Sigmoid colon (tissue), 6 donors: ENCODE measurements at regions not wholly inside any gene's neighbourhood (a gene's known extent, or its start where the extent isn't known, plus 50 kb on each side); places are given as distances from the start of the nearest gene placed in this dataset.

Experiments
- DNase-seq: peaks from one replicate; pipeline ENCODE4 v3.0.0-alpha.2; 2019
- H3K27ac ChIP-seq, 4 donors: fragments of 200-600 bp; sonication (generic); one replicate each; pipeline ENCODE4 v1.5.1; 2016 to 2019; ENCODE audit warnings: mild to moderate bottlenecking in 1 of 4
- H3K27me3 ChIP-seq, 3 donors: fragments of 200-600 bp; sonication (generic); one replicate each; pipeline ENCODE4 v1.5.1; 2019; ENCODE audit warnings: mild to moderate bottlenecking in 1 of 3
- H3K36me3 ChIP-seq, 4 donors: fragments of 200-600 bp; sonication (generic); one replicate each; pipeline ENCODE4 v1.5.1; 2016 to 2019
- H3K4me1 ChIP-seq, 4 donors: fragments of 200-600 bp; sonication (generic); one replicate each; pipeline ENCODE4 v1.5.1; 2017 to 2019
- H3K4me3 ChIP-seq, 4 donors: fragments of 200-600 bp; sonication (generic); one replicate each; pipeline ENCODE4 v1.5.1; 2017 to 2019; ENCODE audit warnings: mild to moderate bottlenecking in 2 of 4, moderate library complexity in 1 of 4
- H3K9me3 ChIP-seq, 4 donors: fragments of 200-600 bp in 3 of 4; sonication (generic) in 3 of 4; one replicate each; pipeline versions ENCODE4 v1.5.1 to v1.6.1; 2013 to 2019
- CTCF ChIP-seq, 4 experiments: fragments of 450-650 bp in 3 of 4; fragments of 200-600 bp in 1 of 4; IDR thresholded peaks; one replicate each; pipeline ENCODE4 v1.5.1; 2016 to 2019; ENCODE audit warnings: antibody characterized with exemption in 4 of 4, mild to moderate bottlenecking in 3 of 4, moderate library complexity in 2 of 4
- EP300 ChIP-seq, 4 donors: sonication (generic); formaldehyde crosslinking; IDR thresholded peaks; one replicate each; pipeline ENCODE4 v1.6.1; 2017; ENCODE audit warnings: antibody characterized with exemption in 4 of 4
- POLR2A ChIP-seq, 2 donors: fragments of 450-650 bp; IDR thresholded peaks; one replicate each; pipeline ENCODE4 v1.6.1; 2016; ENCODE audit warnings: antibody characterized with exemption in 2 of 2, mild to moderate bottlenecking in 2 of 2, moderate library complexity in 2 of 2
- POLR2AphosphoS5 ChIP-seq, 4 donors: sonication (generic); formaldehyde crosslinking; IDR thresholded peaks; one replicate each; pipeline ENCODE4 v1.6.1; 2017; ENCODE audit warnings: antibody characterized with exemption in 4 of 4
- WGBS, 2 donors: extraction: QIAGEN DNeasy Blood & Tissue Kit; methylation state at CpG; one replicate each; pipeline ENCODE4 v1.1.7; 2013; 5-methylcytosine and 5-hydroxymethylcytosine counted together
- intact Hi-C: fragments of 100-400 bp; cut with DNase I; formaldehyde crosslinking; loops from one replicate; pipeline ENCODE4 v1.15.1; 2023
- donor health status: healthy with polysubstance abuse.
- donor health status: healthy.

GRCh38 chr13:53408306-53408705 lies 379.7 kb downstream of the OLFM4 start:
- H3K9me3 ChIP-seq, result no peaks in the 10 kb centered on the region
- H3K4me3 ChIP-seq, result no peak overlapping the region
- 88 to 90% methylated on average over 8 of the region's 8 CpGs for WGBS, 2 donors
- intact Hi-C loops, result no loop called here
- DNase-seq, result no peak
- no peaks in the 10 kb centered on the region for H3K27me3 ChIP-seq
- TF ChIP-seq EP300 (IDR thresholded peaks at IDR 0.05) (no peak), POLR2A (IDR thresholded peaks at IDR 0.05) (no peak), POLR2AphosphoS5 (IDR thresholded peaks at IDR 0.05) (no peak), CTCF (IDR thresholded peaks at IDR 0.05) (no peak)
- no peak overlapping the region for H3K27ac ChIP-seq
- H3K36me3 ChIP-seq, result no peaks in the 10 kb centered on the region
- no peaks in the 10 kb centered on the region for H3K4me1 ChIP-seq

DNA sequence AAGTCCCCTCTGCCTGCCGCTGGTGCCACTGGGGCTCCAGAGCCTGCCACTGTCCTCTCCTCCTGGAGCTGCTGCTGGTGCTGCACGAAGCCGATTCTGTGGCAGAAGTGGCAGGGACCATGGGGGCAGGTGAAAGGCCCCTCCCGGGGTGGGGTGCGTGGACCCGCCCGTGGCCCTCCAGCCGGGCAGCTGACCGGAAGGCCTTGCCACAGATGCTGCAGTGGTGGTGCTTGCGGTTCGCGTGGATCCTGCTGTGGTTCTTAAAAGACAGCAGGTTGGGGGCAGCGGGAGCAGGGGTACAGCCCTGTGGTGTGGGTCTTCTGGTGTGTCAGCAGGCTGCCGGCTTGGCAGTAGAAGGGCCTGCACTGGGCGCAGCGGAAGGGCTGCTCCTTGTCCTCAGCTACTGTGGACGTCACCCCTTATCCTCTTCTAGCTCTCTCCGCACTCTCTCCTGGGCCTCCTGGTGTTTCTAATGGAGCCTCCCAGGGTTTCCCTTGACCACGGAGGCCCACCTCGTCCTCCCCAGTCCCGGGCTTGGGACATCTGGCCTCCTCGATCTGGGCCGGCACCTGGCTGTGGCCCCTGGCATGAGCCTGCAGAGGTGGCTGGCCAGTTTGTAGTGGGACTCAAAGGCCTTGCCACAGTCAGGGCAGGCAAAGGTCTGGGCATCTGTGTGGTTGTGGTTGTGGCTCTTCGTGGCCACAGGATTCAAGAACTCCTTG lies 380.4 kb downstream of the OLFM4 start:
- intact Hi-C loops, result no loop called here
- no peak overlapping the region for H3K4me3 ChIP-seq
- DNase-seq, result no peak
- no peak for TF ChIP-seq CTCF (IDR thresholded peaks at IDR 0.05)
- H3K36me3 ChIP-seq, result no peaks in the 10 kb centered on the region
- H3K27me3 ChIP-seq, result no peaks in the 10 kb centered on the region
- H3K9me3 ChIP-seq, result no peaks in the 10 kb centered on the region
- no peak overlapping the region for H3K27ac ChIP-seq
- no peaks in the 10 kb centered on the region for H3K4me1 ChIP-seq
- WGBS, 2 donors, result 89 to 94% methylated on average over 24 of the region's 24 CpGs

DNA sequence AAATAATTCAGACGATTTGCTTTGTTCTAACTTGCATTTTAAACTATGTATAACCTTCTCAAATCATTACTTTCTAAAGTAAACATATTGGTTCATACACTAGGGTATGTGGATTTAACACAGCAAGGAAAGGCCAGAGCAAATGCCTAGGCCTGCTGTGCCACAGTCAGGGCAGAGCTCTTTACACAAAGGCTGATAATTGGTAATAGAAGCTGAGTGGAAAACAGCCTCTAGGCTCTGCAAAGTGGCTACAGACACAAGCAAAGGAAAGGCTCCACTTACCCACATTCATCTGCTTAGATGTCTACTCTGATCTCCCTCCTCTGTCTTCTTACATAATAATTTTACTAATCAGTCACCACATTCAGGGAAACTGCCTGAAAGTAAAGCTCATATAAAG lies 382.9 kb downstream of the OLFM4 start:
- Histone ChIP-seq H3K27ac (no peak overlapping the region), H3K27me3 (no peaks in the 10 kb centered on the region), H3K4me3 (no peak overlapping the region), H3K4me1 (no peaks in the 10 kb centered on the region), H3K36me3 (no peaks in the 10 kb centered on the region), H3K9me3 (no peaks in the 10 kb centered on the region)
- WGBS, 2 donors, result 24 to 60% methylated on average over 1 of the region's 1 CpG
- TF ChIP-seq POLR2AphosphoS5 (IDR thresholded peaks at IDR 0.05), result no peak
- TF ChIP-seq CTCF (IDR thresholded peaks at IDR 0.05), result no peak
- no peak for TF ChIP-seq EP300 (IDR thresholded peaks at IDR 0.05)
- no peak for TF ChIP-seq POLR2A (IDR thresholded peaks at IDR 0.05)
- no peak for DNase-seq
- intact Hi-C loops, result no loop called here

DNA sequence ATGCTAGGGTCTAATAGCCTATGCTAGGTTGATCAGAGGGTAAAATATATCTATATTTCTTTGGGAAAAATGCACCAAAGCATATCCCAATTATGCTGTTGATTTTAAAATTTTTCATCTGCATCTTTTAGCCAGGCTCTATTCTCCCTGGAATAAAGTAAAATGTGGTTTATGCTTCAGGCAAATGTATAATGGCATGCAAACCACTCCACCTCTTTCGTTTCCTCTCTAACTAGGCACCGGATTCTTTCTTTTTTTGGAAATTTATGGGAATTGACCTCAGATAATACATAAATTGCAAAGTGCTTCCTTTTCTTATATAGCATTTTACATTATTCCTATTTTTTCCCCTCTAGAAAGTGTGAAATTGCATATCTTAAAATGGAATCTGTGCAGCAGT lies 386.5 kb downstream of the OLFM4 start:
- 85 to 87% methylated on average over 2 of the region's 2 CpGs for WGBS, 2 donors
- TF ChIP-seq POLR2A (IDR thresholded peaks at IDR 0.05) (no peak), POLR2AphosphoS5 (IDR thresholded peaks at IDR 0.05) (no peak), CTCF (IDR thresholded peaks at IDR 0.05) (no peak), EP300 (IDR thresholded peaks at IDR 0.05) (no peak)
- no peak overlapping the region for H3K4me3 ChIP-seq

GRCh38 chr13:53417601-53418000 lies 389.0 kb downstream of the OLFM4 start:
- intact Hi-C loops, result no loop called here
- Histone ChIP-seq H3K27me3 (no peaks in the 10 kb centered on the region), H3K4me1 (no peaks in the 10 kb centered on the region), H3K4me3 (no peak overlapping the region), H3K9me3 (no peaks in the 10 kb centered on the region), H3K27ac (no peak overlapping the region), H3K36me3 (no peaks in the 10 kb centered on the region)
- no peak for TF ChIP-seq EP300 (IDR thresholded peaks at IDR 0.05)
- no peak for TF ChIP-seq CTCF (IDR thresholded peaks at IDR 0.05)
- TF ChIP-seq POLR2AphosphoS5 (IDR thresholded peaks at IDR 0.05), result no peak
- TF ChIP-seq POLR2A (IDR thresholded peaks at IDR 0.05), result no peak
- no peak for DNase-seq

More for the DNA sequence above, 386.5 kb downstream of the OLFM4 start:
- Histone ChIP-seq H3K27me3 (no peaks in the 10 kb centered on the region), H3K27ac (no peak overlapping the region), H3K36me3 (no peaks in the 10 kb centered on the region), H3K9me3 (no peaks in the 10 kb centered on the region), H3K4me1 (no peaks in the 10 kb centered on the region)
- intact Hi-C loops, result no loop called here
- DNase-seq, result no peak
